ENCODE measurements at regions not wholly inside any gene's neighbourhood (a gene's known extent, or its start where the extent isn't known, plus 50 kb on each side); places are given as distances from the start of the nearest gene placed in this dataset.

- Histone ChIP-seq H3K4me3 (ENCODE audit: low read depth, low read length) (no peak overlapping the region), H3K36me3 (ENCODE audit: control insufficient read depth, insufficient read depth, low read length) (no peaks in the 10 kb centered on the region), H3K27ac (ENCODE audit: low read depth, low read length) (no peak overlapping the region), H3K9me3 (ENCODE audit: control insufficient read depth, insufficient read depth, low read depth, low read length) (0 out of 2 replicates have a peak, but pooled peaks cover 2% of the 10 kb centered on the region), H3K9ac (ENCODE audit: low read length) (no peak overlapping the region), H3K27me3 (ENCODE audit: control insufficient read depth, insufficient read depth, low read length) (no peaks in the 10 kb centered on the region), H3K4me1 (ENCODE audit: control insufficient read depth, insufficient read depth, low read length) (no peaks in the 10 kb centered on the region)
Observed at GRCh38 chr3:170780955-170781354, 89.0 kb downstream of the RPL22L1 start.

- H3K9me3 ChIP-seq (ENCODE audit: control insufficient read depth, insufficient read depth, low read depth, low read length): 0 out of 2 replicates have a peak, but pooled peaks cover 2% of the 10 kb centered on the region
- H3K27me3 ChIP-seq (ENCODE audit: control insufficient read depth, insufficient read depth, low read length): no peaks in the 10 kb centered on the region
- no peak overlapping the region for H3K4me3 ChIP-seq (ENCODE audit: low read depth, low read length)
- no peak overlapping the region for H3K27ac ChIP-seq (ENCODE audit: low read depth, low read length)
- no peaks in the 10 kb centered on the region for H3K4me1 ChIP-seq (ENCODE audit: control insufficient read depth, insufficient read depth, low read length)
- H3K9ac ChIP-seq (ENCODE audit: low read length): no peak overlapping the region
- no peaks in the 10 kb centered on the region for H3K36me3 ChIP-seq (ENCODE audit: control insufficient read depth, insufficient read depth, low read length)
Observed at GRCh38 chr3:170780471-170780870, 89.5 kb downstream of the RPL22L1 start.

- Histone ChIP-seq H3K27ac (ENCODE audit: low read depth, low read length) (no peak overlapping the region), H3K4me1 (ENCODE audit: control insufficient read depth, insufficient read depth, low read length) (no peaks in the 10 kb centered on the region), H3K9ac (ENCODE audit: low read length) (no peak overlapping the region), H3K36me3 (ENCODE audit: control insufficient read depth, insufficient read depth, low read length) (no peaks in the 10 kb centered on the region), H3K27me3 (ENCODE audit: control insufficient read depth, insufficient read depth, low read length) (no peaks in the 10 kb centered on the region), H3K4me3 (ENCODE audit: low read depth, low read length) (no peak overlapping the region), H3K9me3 (ENCODE audit: control insufficient read depth, insufficient read depth, low read depth, low read length) (0 out of 2 replicates have a peak, but pooled peaks cover under 1% of the 10 kb centered on the region)
Observed at GRCh38 chr3:170778240-170779217, 91.5 kb downstream of the RPL22L1 start.

GRCh38 chr3:170777564-170777926 is 92.5 kb downstream of the RPL22L1 start:
- H3K36me3 ChIP-seq (ENCODE audit: control insufficient read depth, insufficient read depth, low read length): no peaks in the 10 kb centered on the region
- no peak overlapping the region for H3K9ac ChIP-seq (ENCODE audit: low read length)
- H3K27me3 ChIP-seq (ENCODE audit: control insufficient read depth, insufficient read depth, low read length): no peaks in the 10 kb centered on the region
- H3K27ac ChIP-seq (ENCODE audit: low read depth, low read length): no peak overlapping the region
- no peaks in the 10 kb centered on the region for H3K9me3 ChIP-seq (ENCODE audit: control insufficient read depth, insufficient read depth, low read depth, low read length)
- H3K4me1 ChIP-seq (ENCODE audit: control insufficient read depth, insufficient read depth, low read length): no peaks in the 10 kb centered on the region
- H3K4me3 ChIP-seq (ENCODE audit: low read depth, low read length): no peak overlapping the region

GRCh38 chr3:170776887-170777563 is 93.0 kb downstream of the RPL22L1 start:
- no peaks in the 10 kb centered on the region for H3K4me1 ChIP-seq (ENCODE audit: control insufficient read depth, insufficient read depth, low read length)
- H3K9me3 ChIP-seq (ENCODE audit: control insufficient read depth, insufficient read depth, low read depth, low read length): no peaks in the 10 kb centered on the region
- no peaks in the 10 kb centered on the region for H3K27me3 ChIP-seq (ENCODE audit: control insufficient read depth, insufficient read depth, low read length)
- no peak overlapping the region for H3K9ac ChIP-seq (ENCODE audit: low read length)
- no peaks in the 10 kb centered on the region for H3K36me3 ChIP-seq (ENCODE audit: control insufficient read depth, insufficient read depth, low read length)
- no peak overlapping the region for H3K27ac ChIP-seq (ENCODE audit: low read depth, low read length)
- no peak overlapping the region for H3K4me3 ChIP-seq (ENCODE audit: low read depth, low read length)

GRCh38 chr3:170773682-170774425 is 96.1 kb downstream of the RPL22L1 start:
- Histone ChIP-seq H3K27ac (ENCODE audit: low read depth, low read length) (no peak overlapping the region), H3K4me3 (ENCODE audit: low read depth, low read length) (no peak overlapping the region), H3K4me1 (ENCODE audit: control insufficient read depth, insufficient read depth, low read length) (peaks cover 5% of the 10 kb centered on the region; the same call in 1 of the 2 replicates), H3K36me3 (ENCODE audit: control insufficient read depth, insufficient read depth, low read length) (no peaks in the 10 kb centered on the region), H3K9me3 (ENCODE audit: control insufficient read depth, insufficient read depth, low read depth, low read length) (no peaks in the 10 kb centered on the region), H3K27me3 (ENCODE audit: control insufficient read depth, insufficient read depth, low read length) (no peaks in the 10 kb centered on the region), H3K9ac (ENCODE audit: low read length) (no peak overlapping the region)

- no peaks in the 10 kb centered on the region for H3K27me3 ChIP-seq (ENCODE audit: control insufficient read depth, insufficient read depth, low read length)
- no peaks in the 10 kb centered on the region for H3K9me3 ChIP-seq (ENCODE audit: control insufficient read depth, insufficient read depth, low read depth, low read length)
- H3K4me1 ChIP-seq (ENCODE audit: control insufficient read depth, insufficient read depth, low read length): peaks cover 16% of the 10 kb centered on the region; the same call in 1 of the 2 replicates
- H3K36me3 ChIP-seq (ENCODE audit: control insufficient read depth, insufficient read depth, low read length): no peaks in the 10 kb centered on the region
- H3K4me3 ChIP-seq (ENCODE audit: low read depth, low read length): no peak overlapping the region
- H3K27ac ChIP-seq (ENCODE audit: low read depth, low read length): no peak overlapping the region
- no peak overlapping the region for H3K9ac ChIP-seq (ENCODE audit: low read length)
Observed at GRCh38 chr3:170772175-170772574, 97.8 kb downstream of the RPL22L1 start.

GRCh38 chr3:170768334-170768801 is 101.6 kb downstream of the RPL22L1 start:
- Histone ChIP-seq H3K4me3 (ENCODE audit: low read depth, low read length) (no peak overlapping the region), H3K36me3 (ENCODE audit: control insufficient read depth, insufficient read depth, low read length) (no peaks in the 10 kb centered on the region), H3K27ac (ENCODE audit: low read depth, low read length) (no peak overlapping the region), H3K9me3 (ENCODE audit: control insufficient read depth, insufficient read depth, low read depth, low read length) (no peaks in the 10 kb centered on the region), H3K9ac (ENCODE audit: low read length) (no peak overlapping the region), H3K4me1 (ENCODE audit: control insufficient read depth, insufficient read depth, low read length) (peaks cover 16% of the 10 kb centered on the region; the same call in 1 of the 2 replicates), H3K27me3 (ENCODE audit: control insufficient read depth, insufficient read depth, low read length) (no peaks in the 10 kb centered on the region)

GRCh38 chr3:170767576-170767941 is 102.4 kb downstream of the RPL22L1 start:
- Histone ChIP-seq H3K4me1 (ENCODE audit: control insufficient read depth, insufficient read depth, low read length) (peaks cover 16% of the 10 kb centered on the region; the same call in 1 of the 2 replicates), H3K27ac (ENCODE audit: low read depth, low read length) (no peak overlapping the region)

GRCh38 chr3:170766823-170767575 is 103.0 kb downstream of the RPL22L1 start:
- Histone ChIP-seq H3K27ac (ENCODE audit: low read depth, low read length) (no peak overlapping the region), H3K4me1 (ENCODE audit: control insufficient read depth, insufficient read depth, low read length) (peaks cover 16% of the 10 kb centered on the region; the same call in 1 of the 2 replicates), H3K27me3 (ENCODE audit: control insufficient read depth, insufficient read depth, low read length) (no peaks in the 10 kb centered on the region), H3K4me3 (ENCODE audit: low read depth, low read length) (no peak overlapping the region), H3K9ac (ENCODE audit: low read length) (no peak overlapping the region), H3K9me3 (ENCODE audit: control insufficient read depth, insufficient read depth, low read depth, low read length) (no peaks in the 10 kb centered on the region), H3K36me3 (ENCODE audit: control insufficient read depth, insufficient read depth, low read length) (no peaks in the 10 kb centered on the region)

More at GRCh38 chr3:170767576-170767941, 102.4 kb downstream of the RPL22L1 start:
- no peaks in the 10 kb centered on the region for H3K9me3 ChIP-seq (ENCODE audit: control insufficient read depth, insufficient read depth, low read depth, low read length)
- H3K9ac ChIP-seq (ENCODE audit: low read length): no peak overlapping the region
- no peak overlapping the region for H3K4me3 ChIP-seq (ENCODE audit: low read depth, low read length)
- no peaks in the 10 kb centered on the region for H3K27me3 ChIP-seq (ENCODE audit: control insufficient read depth, insufficient read depth, low read length)
- H3K36me3 ChIP-seq (ENCODE audit: control insufficient read depth, insufficient read depth, low read length): no peaks in the 10 kb centered on the region
